Fibroblast of the aortic adventitia (primary cell): ENCODE measurements at regions not wholly inside any gene's neighbourhood (a gene's known extent, or its start where the extent isn't known, plus 50 kb on each side); places are given as distances from the start of the nearest gene placed in this dataset.

Experiments used
- DNase-seq: peaks from one replicate; pipeline ENCODE4 v3.0.0-alpha.2; 2010; ENCODE audit warnings: low read depth
- H3K4me3 ChIP-seq: 2 replicates; pipeline ENCODE4 v1.5.1; 2011; ENCODE audit warnings: low read depth, mild to moderate bottlenecking, control low read depth, low read length, moderate library complexity
- TF ChIP-seq, protein P1 (sequence below): IDR thresholded peaks from 2 replicates; pipeline ENCODE4 v1.5.1; 2011; ENCODE audit warnings: mild to moderate bottlenecking, low read length, control low read depth, inconsistent platforms; ENCODE audit not compliant: insufficient read depth

DNA sequence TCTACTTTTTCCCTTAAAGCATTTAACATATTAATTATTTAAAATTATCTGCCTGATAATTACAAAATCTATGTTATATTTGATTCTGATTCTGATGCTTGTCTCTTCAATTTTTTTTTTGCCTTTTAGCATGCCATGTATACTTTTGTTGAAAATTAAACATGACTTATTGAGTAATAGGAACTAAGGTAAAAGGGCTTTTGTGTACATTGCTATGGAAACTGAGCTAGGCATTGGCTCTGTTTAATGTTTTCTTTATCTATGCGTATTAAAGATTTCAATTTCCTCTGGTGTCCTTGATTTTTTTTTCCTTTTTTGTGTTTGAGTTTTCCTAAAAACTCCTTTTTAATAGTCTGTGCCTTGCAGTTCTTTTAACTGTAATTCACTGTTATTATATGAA lies 805.2 kb downstream of the DHX35 start:
- TF ChIP-seq, protein P1, sequence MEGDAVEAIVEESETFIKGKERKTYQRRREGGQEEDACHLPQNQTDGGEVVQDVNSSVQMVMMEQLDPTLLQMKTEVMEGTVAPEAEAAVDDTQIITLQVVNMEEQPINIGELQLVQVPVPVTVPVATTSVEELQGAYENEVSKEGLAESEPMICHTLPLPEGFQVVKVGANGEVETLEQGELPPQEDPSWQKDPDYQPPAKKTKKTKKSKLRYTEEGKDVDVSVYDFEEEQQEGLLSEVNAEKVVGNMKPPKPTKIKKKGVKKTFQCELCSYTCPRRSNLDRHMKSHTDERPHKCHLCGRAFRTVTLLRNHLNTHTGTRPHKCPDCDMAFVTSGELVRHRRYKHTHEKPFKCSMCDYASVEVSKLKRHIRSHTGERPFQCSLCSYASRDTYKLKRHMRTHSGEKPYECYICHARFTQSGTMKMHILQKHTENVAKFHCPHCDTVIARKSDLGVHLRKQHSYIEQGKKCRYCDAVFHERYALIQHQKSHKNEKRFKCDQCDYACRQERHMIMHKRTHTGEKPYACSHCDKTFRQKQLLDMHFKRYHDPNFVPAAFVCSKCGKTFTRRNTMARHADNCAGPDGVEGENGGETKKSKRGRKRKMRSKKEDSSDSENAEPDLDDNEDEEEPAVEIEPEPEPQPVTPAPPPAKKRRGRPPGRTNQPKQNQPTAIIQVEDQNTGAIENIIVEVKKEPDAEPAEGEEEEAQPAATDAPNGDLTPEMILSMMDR: no peak
- no peak overlapping the region for H3K4me3 ChIP-seq
- DNase-seq: no peak

DNA sequence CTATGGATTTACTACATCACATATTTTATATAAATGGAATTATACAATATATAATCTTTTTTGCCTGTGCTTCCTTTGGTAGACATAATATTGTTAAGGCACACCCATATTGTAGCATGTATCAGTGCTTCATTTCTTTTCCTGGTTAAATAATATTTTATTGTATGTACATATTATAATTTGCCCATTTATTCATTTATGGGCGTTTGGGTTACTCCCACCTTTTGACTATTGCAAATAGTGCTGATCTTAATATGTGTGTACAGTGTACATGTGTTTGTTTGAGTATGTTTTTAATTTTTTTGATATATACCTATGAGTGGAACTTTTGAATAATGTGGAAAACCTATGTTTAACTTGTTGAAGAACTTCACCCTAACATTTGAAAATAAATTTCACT lies 804.2 kb downstream of the DHX35 start:
- TF ChIP-seq, protein P1: no peak
- H3K4me3 ChIP-seq: no peak overlapping the region
- no peak for DNase-seq

DNA sequence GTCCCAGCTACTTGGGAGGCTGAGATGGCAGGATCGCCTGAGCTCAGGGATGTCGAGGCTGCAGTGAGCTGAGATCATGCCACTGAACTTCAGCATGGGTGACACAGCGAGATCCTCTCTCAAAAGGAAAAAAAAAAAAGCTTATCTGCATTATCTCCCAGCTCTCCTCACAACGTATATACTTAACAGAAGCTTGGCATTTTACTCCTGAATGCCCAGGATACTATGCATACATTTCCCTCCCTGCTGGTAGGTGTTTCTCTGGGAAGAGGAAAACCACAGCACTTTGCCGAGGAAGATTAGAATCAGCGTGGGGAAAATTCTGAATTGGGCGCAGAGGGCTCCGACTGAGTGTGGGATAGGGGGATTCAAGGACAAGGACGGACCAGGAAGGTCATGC lies 800.6 kb downstream of the DHX35 start:
- DNase-seq: no peak
- no peak overlapping the region for H3K4me3 ChIP-seq
- TF ChIP-seq, protein P1: no peak

DNA sequence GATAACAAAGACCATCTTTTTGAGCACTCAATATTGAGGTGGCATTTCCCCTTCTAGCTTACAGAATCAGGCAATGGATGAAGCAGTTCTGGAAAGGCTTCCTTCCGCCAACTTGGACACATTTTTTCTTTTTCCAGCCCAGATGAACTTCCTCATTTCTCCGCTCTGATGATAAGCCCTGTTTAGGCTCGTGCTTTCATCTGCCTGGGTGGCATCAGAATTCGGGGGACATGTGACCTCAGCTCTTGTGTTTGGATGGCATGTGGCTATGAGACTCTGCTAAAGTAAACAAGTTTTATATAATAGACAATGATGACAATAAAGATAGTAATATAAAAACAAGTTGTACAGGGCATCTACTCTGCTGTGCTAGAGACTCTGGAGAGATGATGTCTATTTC lies 796.7 kb downstream of the DHX35 start:
- TF ChIP-seq, protein P1: no peak
- DNase-seq: no peak
- no peak overlapping the region for H3K4me3 ChIP-seq

DNA sequence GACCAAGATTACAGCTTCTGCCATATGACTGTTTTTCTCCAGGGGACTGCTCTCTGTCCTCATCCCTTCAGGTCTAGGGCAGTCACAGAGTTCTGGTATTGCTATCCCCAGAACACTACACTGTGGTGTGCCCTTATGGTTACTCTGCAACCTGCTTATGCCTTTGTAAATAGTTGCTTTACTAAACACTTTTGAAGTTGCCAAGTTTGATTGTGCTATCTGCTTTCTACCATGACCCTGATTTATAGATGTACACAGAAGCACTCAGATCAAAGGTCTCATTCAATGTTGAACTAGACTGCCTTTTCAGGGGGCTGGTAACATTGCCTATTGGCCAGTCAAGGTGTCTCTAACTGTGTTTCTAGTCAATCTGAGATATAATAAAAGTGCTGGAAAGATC lies 794.7 kb downstream of the DHX35 start:
- TF ChIP-seq, protein P1: no peak
- H3K4me3 ChIP-seq: no peak overlapping the region
- DNase-seq: no peak

DNA sequence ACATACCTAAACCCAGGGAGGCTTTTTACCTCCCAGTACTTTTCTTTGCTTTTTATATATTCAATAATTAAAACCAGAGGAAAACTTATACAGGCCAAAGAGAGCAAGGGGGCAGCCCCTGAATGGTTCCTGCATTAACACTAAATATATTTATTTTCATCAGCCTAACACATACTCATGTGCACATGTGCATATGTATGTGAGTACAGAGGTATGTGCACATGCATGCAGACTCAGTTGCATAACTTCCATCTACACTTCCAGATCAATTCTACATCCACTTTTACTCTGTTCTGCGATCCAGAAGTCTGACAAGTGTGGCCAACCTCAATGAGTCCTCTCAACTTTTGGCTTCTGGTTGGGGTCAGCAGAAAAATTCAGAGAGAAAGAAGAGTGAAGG lies 794.2 kb downstream of the DHX35 start:
- DNase-seq: no peak
- TF ChIP-seq, protein P1: no peak

DNA sequence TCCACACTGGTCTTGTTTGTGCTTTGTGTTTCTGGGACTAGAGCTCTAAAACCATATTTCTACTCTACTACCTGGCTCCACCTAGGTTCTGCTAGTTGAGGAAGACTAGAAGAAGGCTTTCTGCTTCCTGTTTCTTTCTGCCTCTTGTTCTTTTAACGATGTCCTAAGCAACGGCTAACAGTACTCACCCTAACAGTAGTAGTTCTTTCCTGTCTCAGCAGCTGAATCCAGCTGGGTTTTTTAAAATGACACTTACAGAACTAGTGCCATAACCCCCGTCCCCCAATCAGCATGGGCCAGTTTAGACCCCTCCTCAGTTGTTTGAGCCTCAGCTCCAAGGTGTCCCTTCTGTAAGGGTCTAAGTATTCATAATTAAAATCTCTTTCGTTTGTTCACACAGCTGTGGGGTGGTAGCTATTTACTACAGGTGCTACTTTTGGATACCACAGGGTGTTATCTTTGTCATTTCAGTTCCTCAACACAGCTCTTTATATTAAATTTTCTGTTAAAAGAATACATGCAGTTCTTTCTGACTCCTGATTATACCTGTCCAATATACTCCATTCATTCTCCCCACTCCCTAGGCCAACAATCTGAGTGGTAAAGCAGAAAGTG lies 790.2 kb downstream of the DHX35 start:
- no peak overlapping the region for H3K4me3 ChIP-seq
- DNase-seq: no peak
- TF ChIP-seq, protein P1: no peak

More for the DNA sequence above, 794.2 kb downstream of the DHX35 start:
- H3K4me3 ChIP-seq: no peak overlapping the region
